IMR-90 (cell line): ENCODE measurements at regions not wholly inside any gene's neighbourhood (a gene's known extent, or its start where the extent isn't known, plus 50 kb on each side); places are given as distances from the start of the nearest gene placed in this dataset.
A peak's percentile ranks its signal among the peaks of the same experiment; 100 is the strongest.

Source experiments
- ATAC-seq: fragments of 200-7000 bp; cut with Tn5 transposase; 2 replicates; pipeline ENCODE4 v1.9.1; 2020; ENCODE audit warnings: low read depth, mild to moderate bottlenecking, moderate library complexity
- BruUV-seq: library from RNA; stranded (reverse); fragments of 400-500 nt; replicated peaks from 2 replicates; lab custom pipeline; 2021; lab: Mats Ljungman, UMichigan
- CTCF ChIA-PET: fragments of 300-600 bp; formaldehyde crosslinking; extraction: SDS; loops from one replicate; lab custom pipeline; 2021; ENCODE audit warnings: antibody characterized with exemption; lab: Yijun Ruan, JAX
- POLR2A ChIA-PET: fragments of 300-600 bp; sonication (Branson Sonifier 250); formaldehyde crosslinking; loops from one replicate; lab custom pipeline; 2022; ENCODE audit warnings: antibody characterized with exemption; ENCODE audit not compliant: unreplicated experiment; lab: Charles Lee
- DNase-seq: peaks from one replicate; pipeline ENCODE4 v3.0.0; 2013
- H2AFZ ChIP-seq: replicated peaks from 2 replicates; pipeline ENCODE3; 2013; ENCODE audit warnings: low read length, mild to moderate bottlenecking; ENCODE audit not compliant: poor library complexity
- H2AK5ac ChIP-seq: 2 replicates; pipeline ENCODE4 v1.6.1; 2013; ENCODE audit warnings: low read depth, low read length, inconsistent platforms
- H2AK9ac ChIP-seq: replicated peaks from 2 replicates; pipeline ENCODE3; 2013; ENCODE audit warnings: mild to moderate bottlenecking, low read depth, low read length, moderate library complexity; ENCODE audit not compliant: poor library complexity
- H2BK120ac ChIP-seq: 2 replicates; pipeline ENCODE4 v1.6.1; 2013; ENCODE audit warnings: low read depth, low read length, inconsistent platforms
- H2BK15ac ChIP-seq: 3 replicates; pipeline ENCODE4 v1.6.1; 2013; ENCODE audit warnings: low read depth, low read length, inconsistent platforms
- H2BK20ac ChIP-seq: 2 replicates; pipeline ENCODE4 v1.6.1; 2013; ENCODE audit warnings: low read depth, mild to moderate bottlenecking, inconsistent platforms, low read length, moderate library complexity
- H2BK5ac ChIP-seq: 2 replicates; pipeline ENCODE4 v1.6.1; 2013; ENCODE audit warnings: mild to moderate bottlenecking, low read depth, low read length, inconsistent platforms; ENCODE audit not compliant: poor library complexity, severe bottlenecking
- H3K14ac ChIP-seq: replicated peaks from 2 replicates; pipeline ENCODE4 v1.6.1; 2013; ENCODE audit warnings: low read depth, low read length, inconsistent platforms
- H3K18ac ChIP-seq: 2 replicates; pipeline ENCODE4 v1.6.1; 2013; ENCODE audit warnings: low read depth, low read length, control low read depth
- H3K23ac ChIP-seq: 2 replicates; pipeline ENCODE4 v1.6.1; 2013; ENCODE audit warnings: low read depth, low read length, inconsistent platforms
- H3K27ac ChIP-seq: 2 replicates; pipeline ENCODE4 v1.5.1; 2013; ENCODE audit warnings: mild to moderate bottlenecking, control low read depth, low read length; ENCODE audit not compliant: insufficient read depth
- H3K27me3 ChIP-seq: 2 replicates; pipeline ENCODE4 v1.6.1; 2013; ENCODE audit warnings: low read length; ENCODE audit not compliant: control insufficient read depth, insufficient read depth
- H3K36me3 ChIP-seq: 2 replicates; pipeline ENCODE4 v1.6.1; 2013; ENCODE audit warnings: low read length, mixed read lengths; ENCODE audit not compliant: control insufficient read depth, insufficient read depth
- H3K4ac ChIP-seq: 2 replicates; pipeline ENCODE4 v1.6.1; 2013; ENCODE audit warnings: low read depth, low read length, inconsistent platforms
- H3K4me1 ChIP-seq: 2 replicates; pipeline ENCODE4 v1.6.1; 2013; ENCODE audit warnings: low read length, mixed read lengths; ENCODE audit not compliant: control insufficient read depth, insufficient read depth
- H3K4me2 ChIP-seq: 2 replicates; pipeline ENCODE4 v1.6.1; 2013; ENCODE audit warnings: low read depth, mild to moderate bottlenecking, control low read depth, low read length, moderate library complexity
- H3K4me3 ChIP-seq: 2 replicates; pipeline ENCODE4 v1.5.1; 2013; ENCODE audit warnings: low read depth, mild to moderate bottlenecking, control low read depth, low read length, moderate library complexity; ENCODE audit not compliant: insufficient read depth
- H3K56ac ChIP-seq: 2 replicates; pipeline ENCODE4 v1.6.1; 2013; ENCODE audit warnings: low read length, inconsistent platforms; ENCODE audit not compliant: insufficient read depth; ENCODE audit errors: extremely low read depth
- H3K79me1 ChIP-seq, 2 experiments: 2 replicates each; pipeline ENCODE4 v1.6.1; 2013; ENCODE audit warnings: low read length in 2 of 2, inconsistent platforms in 1 of 2, low read depth in 1 of 2
- H3K9ac ChIP-seq: 2 replicates; pipeline ENCODE4 v1.6.1; 2013; ENCODE audit warnings: low read depth, low read length, control low read depth
- H3K9me1 ChIP-seq: 2 replicates; pipeline ENCODE4 v1.6.1; 2013; ENCODE audit warnings: low read length, inconsistent platforms; ENCODE audit not compliant: insufficient read depth
- H3K9me3 ChIP-seq: 2 replicates; pipeline ENCODE4 v1.6.1; 2013; ENCODE audit warnings: low read length; ENCODE audit not compliant: control insufficient read depth, insufficient read depth
- H4K20me1 ChIP-seq: 2 replicates; pipeline ENCODE4 v1.6.1; 2013; ENCODE audit warnings: low read length, inconsistent platforms; ENCODE audit not compliant: insufficient read depth
- H4K5ac ChIP-seq: 2 replicates; pipeline ENCODE4 v1.6.1; 2013; ENCODE audit warnings: mild to moderate bottlenecking, low read depth, low read length, control low read depth
- H4K8ac ChIP-seq, 2 experiments: 2 replicates each; pipeline ENCODE4 v1.6.1; 2013; ENCODE audit warnings: low read depth in 2 of 2, low read length in 2 of 2, control low read depth in 1 of 2, inconsistent platforms in 1 of 2
- H4K91ac ChIP-seq: 2 replicates; pipeline ENCODE4 v1.6.1; 2013; ENCODE audit warnings: low read depth, low read length, inconsistent platforms; ENCODE audit not compliant: insufficient read depth
- BHLHE40 ChIP-seq: fragments of 150-350 bp; IDR thresholded peaks from 2 replicates; pipeline ENCODE4 v1.6.1; 2016; ENCODE audit warnings: mild to moderate bottlenecking, low read depth, low read length
- CEBPB ChIP-seq: IDR thresholded peaks from 2 replicates; pipeline ENCODE4 v1.6.1; 2012; ENCODE audit warnings: low read depth, low read length, improper control_type of control experiment
- CHD1 ChIP-seq: IDR thresholded peaks from 2 replicates; pipeline ENCODE4 v1.6.1; 2012; ENCODE audit warnings: low read depth, low read length, improper control_type of control experiment
- FOS ChIP-seq: fragments of 150-350 bp; IDR thresholded peaks from 2 replicates; pipeline ENCODE4 v1.6.1; 2016; ENCODE audit warnings: low read depth, low read length
- MAFK ChIP-seq: IDR thresholded peaks from 2 replicates; pipeline ENCODE4 v1.6.1; 2012; ENCODE audit warnings: low read depth, low read length, improper control_type of control experiment
- MAZ ChIP-seq: IDR thresholded peaks from 2 replicates; pipeline ENCODE4 v1.6.1; 2012; ENCODE audit warnings: low read depth, mild to moderate bottlenecking, low read length, improper control_type of control experiment, moderate library complexity, borderline replicate concordance
- POLR2A ChIP-seq: IDR thresholded peaks from 2 replicates; pipeline ENCODE4 v1.6.1; 2012; ENCODE audit warnings: mild to moderate bottlenecking, low read depth, low read length
- RAD21 ChIP-seq: IDR thresholded peaks from 2 replicates; pipeline ENCODE4 v1.6.1; 2012; ENCODE audit warnings: low read length, improper control_type of control experiment
- RCOR1 ChIP-seq: IDR thresholded peaks from 2 replicates; pipeline ENCODE4 v1.6.1; 2012; ENCODE audit warnings: mild to moderate bottlenecking, low read length, improper control_type of control experiment; ENCODE audit not compliant: insufficient replicate concordance
- RFX5 ChIP-seq: IDR thresholded peaks from 2 replicates; pipeline ENCODE4 v1.8.0; 2012; ENCODE audit warnings: low read depth, mild to moderate bottlenecking, low read length, moderate library complexity
- SMC3 ChIP-seq: fragments of 150-350 bp; IDR thresholded peaks from 2 replicates; pipeline ENCODE4 v1.6.1; 2016; ENCODE audit warnings: low read depth, mild to moderate bottlenecking, antibody characterized with exemption, low read length, moderate library complexity
- whole genome bisulfite sequencing, 2 experiments: methylation state at CpG; one replicate each; pipeline versions ENCODE4 v1.1.5 to v1.1.7; 2013; ENCODE audit warnings: missing lambda C conversion rate in 2 of 2; ENCODE audit not compliant: insufficient read length in 1 of 2; ENCODE audit errors: extremely low coverage in 2 of 2; 5-methylcytosine and 5-hydroxymethylcytosine counted together
- dilution Hi-C: fragments of 300-500 bp; cut with HindIII; formaldehyde crosslinking; loops from one replicate; pipeline ENCODE4 v1.14.3; 2018; ENCODE audit warnings: low sequenced_read_pairs; ENCODE audit not compliant: unreplicated experiment
- in situ Hi-C: fragments of 300-500 bp; cut with MboI; formaldehyde crosslinking; loops from 3 replicates; pipeline ENCODE4 v1.14.3; 2019; ENCODE audit warnings: low sequenced_read_pairs, inconsistent platforms, mixed read lengths
- intact Hi-C: fragments of 100-400 bp; cut with micrococcal nuclease; formaldehyde crosslinking; loops from 2 replicates; pipeline ENCODE4 v1.10.0; 2022
- TF ChIP-seq, protein P1 (sequence below): conservative IDR thresholded peaks from 2 replicates; pipeline ENCODE4 v1.5.1; 2012; ENCODE audit warnings: mild to moderate bottlenecking, low read depth, low read length, improper control_type of control experiment
- TF ChIP-seq, protein P2 (sequence below): fragments of 150-350 bp; IDR thresholded peaks from 2 replicates; pipeline ENCODE4 v1.6.1; 2016; ENCODE audit warnings: low read depth, mild to moderate bottlenecking, low read length, moderate library complexity, borderline replicate concordance
- TF ChIP-seq, protein P3 (sequence below): fragments of 150-350 bp; IDR thresholded peaks from 2 replicates; pipeline ENCODE4 v1.6.1; 2017; ENCODE audit warnings: mild to moderate bottlenecking, antibody characterized with exemption, low read length, low read depth

DNA sequence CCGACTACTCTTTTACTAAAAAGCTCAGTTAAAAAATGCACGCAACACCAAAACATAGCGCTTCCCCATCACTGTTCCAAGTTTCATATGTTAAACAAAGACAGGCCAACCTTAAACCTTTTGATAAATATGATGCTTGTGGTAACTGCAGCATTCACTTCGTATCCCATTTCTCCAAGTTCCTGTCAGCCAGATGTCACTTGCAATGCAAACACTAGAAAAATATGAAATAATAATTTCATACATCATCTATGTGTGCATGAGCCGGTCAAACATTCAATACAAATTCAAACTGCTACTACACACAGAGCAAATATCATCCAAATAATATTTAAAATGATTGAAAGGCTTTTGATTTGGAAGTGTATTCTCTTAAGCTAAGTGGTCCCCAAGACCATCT lies 636.5 kb downstream of the LMO4 start:
- Histone ChIP-seq H2BK20ac (peak overlapping the region; percentile 46; the same call in 1 of the 2 replicates), H2BK5ac (no peak overlapping the region), H2AK9ac (no peak overlapping the region), H3K79me1 (no peaks in the 10 kb centered on the region), H2AFZ (no peak overlapping the region), H2AK5ac (no peak overlapping the region), H3K23ac (no peak overlapping the region), H2BK15ac (no peak overlapping the region), H3K4me1 (peaks cover 12% of the 10 kb centered on the region), H3K9me1 (0 out of 2 replicates have a peak, but pooled peaks cover 5% of the 10 kb centered on the region), H3K27me3 (no peaks in the 10 kb centered on the region), H3K4ac (peak overlapping the region; percentile 46; the same call in 1 of the 2 replicates), H3K9me3 (no peaks in the 10 kb centered on the region), H3K9ac (no peak overlapping the region), H3K14ac (no peak overlapping the region), H3K4me3 (no peak overlapping the region), H4K5ac (no peak overlapping the region), H3K36me3 (no peaks in the 10 kb centered on the region), H2BK120ac (peak overlapping the region; percentile 63), H3K56ac (no peak overlapping the region), H4K91ac (no peak overlapping the region), H4K8ac (no peak overlapping the region), H4K20me1 (no peaks in the 10 kb centered on the region), H3K27ac (no peak overlapping the region), H3K4me2 (no peak overlapping the region), H3K18ac (no peak overlapping the region)
- intact Hi-C loops, result no loop called here
- TF ChIP-seq MAFK (no peak), SMC3 (no peak), FOS (no peak), RCOR1 (no peak), POLR2A (no peak), RAD21 (no peak), BHLHE40 (no peak), RFX5 (no peak), MAZ (no peak), CEBPB (no peak), CHD1 (no peak)
- TF ChIP-seq, protein P1, sequence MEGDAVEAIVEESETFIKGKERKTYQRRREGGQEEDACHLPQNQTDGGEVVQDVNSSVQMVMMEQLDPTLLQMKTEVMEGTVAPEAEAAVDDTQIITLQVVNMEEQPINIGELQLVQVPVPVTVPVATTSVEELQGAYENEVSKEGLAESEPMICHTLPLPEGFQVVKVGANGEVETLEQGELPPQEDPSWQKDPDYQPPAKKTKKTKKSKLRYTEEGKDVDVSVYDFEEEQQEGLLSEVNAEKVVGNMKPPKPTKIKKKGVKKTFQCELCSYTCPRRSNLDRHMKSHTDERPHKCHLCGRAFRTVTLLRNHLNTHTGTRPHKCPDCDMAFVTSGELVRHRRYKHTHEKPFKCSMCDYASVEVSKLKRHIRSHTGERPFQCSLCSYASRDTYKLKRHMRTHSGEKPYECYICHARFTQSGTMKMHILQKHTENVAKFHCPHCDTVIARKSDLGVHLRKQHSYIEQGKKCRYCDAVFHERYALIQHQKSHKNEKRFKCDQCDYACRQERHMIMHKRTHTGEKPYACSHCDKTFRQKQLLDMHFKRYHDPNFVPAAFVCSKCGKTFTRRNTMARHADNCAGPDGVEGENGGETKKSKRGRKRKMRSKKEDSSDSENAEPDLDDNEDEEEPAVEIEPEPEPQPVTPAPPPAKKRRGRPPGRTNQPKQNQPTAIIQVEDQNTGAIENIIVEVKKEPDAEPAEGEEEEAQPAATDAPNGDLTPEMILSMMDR, result no peak
- TF ChIP-seq, protein P2, sequence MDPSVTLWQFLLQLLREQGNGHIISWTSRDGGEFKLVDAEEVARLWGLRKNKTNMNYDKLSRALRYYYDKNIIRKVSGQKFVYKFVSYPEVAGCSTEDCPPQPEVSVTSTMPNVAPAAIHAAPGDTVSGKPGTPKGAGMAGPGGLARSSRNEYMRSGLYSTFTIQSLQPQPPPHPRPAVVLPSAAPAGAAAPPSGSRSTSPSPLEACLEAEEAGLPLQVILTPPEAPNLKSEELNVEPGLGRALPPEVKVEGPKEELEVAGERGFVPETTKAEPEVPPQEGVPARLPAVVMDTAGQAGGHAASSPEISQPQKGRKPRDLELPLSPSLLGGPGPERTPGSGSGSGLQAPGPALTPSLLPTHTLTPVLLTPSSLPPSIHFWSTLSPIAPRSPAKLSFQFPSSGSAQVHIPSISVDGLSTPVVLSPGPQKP, result no peak
- TF ChIP-seq, protein P3, sequence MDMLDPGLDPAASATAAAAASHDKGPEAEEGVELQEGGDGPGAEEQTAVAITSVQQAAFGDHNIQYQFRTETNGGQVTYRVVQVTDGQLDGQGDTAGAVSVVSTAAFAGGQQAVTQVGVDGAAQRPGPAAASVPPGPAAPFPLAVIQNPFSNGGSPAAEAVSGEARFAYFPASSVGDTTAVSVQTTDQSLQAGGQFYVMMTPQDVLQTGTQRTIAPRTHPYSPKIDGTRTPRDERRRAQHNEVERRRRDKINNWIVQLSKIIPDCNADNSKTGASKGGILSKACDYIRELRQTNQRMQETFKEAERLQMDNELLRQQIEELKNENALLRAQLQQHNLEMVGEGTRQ, result no peak
- no TSS peak for BruUV-seq
- ChIA-PET CTCF (no interaction called here), POLR2A (interaction anchor here (0.6 kb wide), 1 partner anchor 11 kb away, joined by 3 read pairs; no protein-coding TSS in a partner anchor)
- ATAC-seq (no peak), DNase-seq (no peak)
- no CpG with 5 or more reads among the region's 5 CpGs for WGBS, 2 experiments
- dilution Hi-C loops, result no loop called here
- in situ Hi-C loops, result no loop called here
